ENCODE measurements at regions not wholly inside any gene's neighbourhood (a gene's known extent, or its start where the extent isn't known, plus 50 kb on each side); places are given as distances from the start of the nearest gene placed in this dataset.

DNA sequence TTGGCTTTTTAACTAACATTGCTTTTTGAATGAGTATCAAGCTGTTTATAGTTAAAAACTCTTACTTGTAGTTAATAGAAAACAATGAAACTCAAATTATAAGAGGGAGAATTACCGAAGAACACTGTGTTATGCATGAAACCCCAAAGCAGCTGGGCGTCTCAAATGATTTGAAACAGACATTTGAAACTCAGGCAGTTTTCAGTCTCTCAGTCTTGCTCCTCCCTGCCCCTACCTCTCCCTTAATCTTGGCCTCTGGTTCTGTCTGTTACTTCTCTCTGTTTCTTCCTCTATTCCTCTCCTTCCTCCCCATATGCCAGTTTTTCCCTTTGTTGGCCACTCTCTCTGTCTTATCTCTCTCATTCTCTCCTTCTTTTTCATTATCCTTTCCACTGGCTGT is 118.3 kb upstream of the SYNPR start:
- intact Hi-C loops (cut with DNase I) = loop anchor here in 1 of 2 donors (5.0 kb wide), 1 partner anchor 113 kb away; no protein-coding TSS in a partner anchor
- no peak for DNase-seq (ENCODE audit: low spot score)

DNA sequence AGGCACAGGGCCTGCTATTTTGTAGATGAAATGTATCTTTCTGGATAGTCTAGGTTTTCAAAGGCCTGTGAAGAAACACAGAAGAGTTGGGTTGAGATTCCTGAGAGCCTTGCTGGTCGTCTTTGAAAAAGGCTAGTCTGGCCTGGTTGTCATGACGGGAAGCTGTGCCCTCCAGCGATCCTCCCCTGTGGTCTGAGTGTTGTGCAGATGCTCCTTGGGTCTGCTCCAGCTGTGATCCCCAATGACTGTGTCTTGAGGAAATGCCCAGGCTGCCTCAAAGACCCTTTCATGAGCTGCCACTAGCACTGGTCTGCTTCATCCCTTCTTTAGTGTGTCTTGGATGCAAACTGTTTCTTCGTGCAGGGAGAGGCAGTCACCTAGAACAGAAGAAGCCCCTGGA is 111.0 kb upstream of the SYNPR start:
- intact Hi-C loops (cut with DNase I) = no loop called here
- no peak for DNase-seq (ENCODE audit: low spot score)

DNA sequence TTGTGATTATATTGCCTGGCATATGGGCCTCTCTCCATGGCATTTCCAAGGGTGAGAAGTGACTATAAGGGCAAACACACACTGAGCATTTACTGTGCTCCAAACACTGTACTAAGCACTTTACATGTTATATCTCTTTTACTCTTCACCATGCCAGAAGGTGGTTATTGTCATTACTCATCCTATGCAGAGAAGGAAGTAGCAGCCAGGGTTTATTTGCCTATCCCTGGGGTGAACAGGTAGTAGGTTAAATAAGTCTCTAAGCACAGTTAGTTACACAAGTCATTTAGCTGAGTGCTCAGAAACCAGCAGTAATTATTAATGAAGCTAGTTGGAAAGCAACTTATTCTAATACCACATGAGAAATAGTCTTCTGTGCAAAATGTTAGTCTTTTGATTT is 109.9 kb upstream of the SYNPR start:
- no peak for DNase-seq (ENCODE audit: low spot score)
- intact Hi-C loops (cut with DNase I) = no loop called here

DNA sequence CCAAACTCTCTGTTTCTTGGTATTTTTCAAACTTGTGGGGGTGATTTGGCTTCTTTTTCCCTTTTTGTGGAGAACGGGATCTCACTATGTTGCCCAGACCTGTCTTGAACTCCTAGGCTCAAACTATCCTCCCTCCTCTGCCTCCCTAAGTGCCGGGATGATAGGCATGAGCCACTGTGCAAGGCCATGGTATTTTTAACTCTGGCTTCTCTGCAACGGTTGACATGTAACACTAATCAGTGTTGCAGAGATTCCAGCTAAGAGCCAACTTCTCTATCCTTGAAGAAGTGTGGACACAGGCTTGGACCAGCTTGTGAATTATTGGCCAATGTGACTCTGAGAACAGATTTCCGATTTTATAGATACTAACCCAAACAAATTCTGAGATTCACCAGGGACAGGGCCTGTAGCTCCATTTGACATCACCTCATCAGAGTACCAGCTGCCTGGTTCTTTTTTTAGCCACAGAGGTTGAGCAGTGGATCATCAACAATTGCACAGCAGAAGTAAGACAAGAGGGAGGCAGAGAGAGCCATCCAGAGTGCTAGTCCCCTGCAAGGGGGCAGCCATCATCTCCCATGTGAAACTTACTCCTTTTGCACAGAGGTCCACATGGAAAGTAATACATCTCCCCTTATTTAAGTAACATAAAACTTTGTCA is 98.1 kb upstream of the SYNPR start:
- intact Hi-C loops (cut with DNase I) = no loop called here
- no peak for DNase-seq (ENCODE audit: low spot score)

DNA sequence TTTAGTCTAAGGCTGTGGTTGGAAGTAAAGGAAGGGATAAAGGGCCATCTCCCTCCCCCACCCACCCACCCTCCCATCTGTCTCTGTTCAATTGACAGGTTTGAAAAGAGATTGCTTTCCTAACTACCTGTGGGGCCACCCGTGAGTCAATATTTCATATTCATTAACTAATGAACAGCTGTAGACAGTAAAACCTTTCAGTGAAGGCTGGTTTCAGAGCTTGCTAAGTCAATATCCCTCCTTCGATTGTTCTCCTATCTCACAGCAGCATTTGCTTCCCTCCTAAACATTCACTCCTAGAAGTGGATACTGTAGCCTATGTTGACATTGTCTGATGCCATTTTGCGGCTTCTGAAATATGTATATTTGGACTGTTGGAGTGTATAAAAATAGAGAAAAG is 85.9 kb upstream of the SYNPR start:
- intact Hi-C loops (cut with DNase I) = no loop called here
- DNase-seq (ENCODE audit: low spot score) = no peak

DNA sequence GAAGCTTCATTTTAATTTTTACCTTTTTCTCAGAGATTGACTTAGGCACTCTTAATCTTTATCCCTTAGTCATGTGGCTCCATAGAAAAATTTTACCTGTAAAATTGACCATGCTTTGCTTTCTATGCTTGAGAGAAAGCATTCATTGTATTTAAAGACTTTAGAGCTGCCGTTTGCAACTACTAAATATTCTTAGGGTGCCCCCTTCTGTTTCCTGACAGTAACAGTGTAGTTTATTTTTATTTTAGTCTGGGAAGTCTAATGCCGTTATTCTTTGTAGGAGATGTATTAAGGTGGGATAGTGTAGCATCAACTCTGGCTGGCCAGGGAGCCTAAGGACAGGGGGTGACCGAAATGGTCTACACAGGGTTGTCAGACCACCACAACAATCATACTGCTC is 84.5 kb upstream of the SYNPR start:
- DNase-seq (ENCODE audit: low spot score) = no peak
- intact Hi-C loops (cut with DNase I) = no loop called here

DNA sequence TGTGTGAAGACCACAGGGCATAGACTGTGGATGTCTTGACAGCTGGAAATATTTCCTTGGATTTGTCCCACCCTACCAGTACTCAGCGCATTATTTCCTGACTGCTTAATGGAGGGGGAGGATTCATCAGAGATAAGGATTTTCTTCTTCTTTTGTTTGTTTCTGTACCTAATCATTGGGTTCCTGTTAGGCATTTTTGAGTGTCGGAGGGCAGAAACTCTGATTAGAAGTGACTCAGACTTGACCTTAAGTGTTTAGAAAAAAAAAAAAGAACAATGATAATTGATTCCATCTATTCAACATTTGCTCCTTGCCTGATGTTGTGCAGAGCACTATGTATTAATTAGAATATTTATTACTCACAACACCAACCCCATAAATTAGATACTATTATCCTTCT is 78.5 kb upstream of the SYNPR start:
- intact Hi-C loops (cut with DNase I) = no loop called here
- DNase-seq (ENCODE audit: low spot score) = no peak

DNA sequence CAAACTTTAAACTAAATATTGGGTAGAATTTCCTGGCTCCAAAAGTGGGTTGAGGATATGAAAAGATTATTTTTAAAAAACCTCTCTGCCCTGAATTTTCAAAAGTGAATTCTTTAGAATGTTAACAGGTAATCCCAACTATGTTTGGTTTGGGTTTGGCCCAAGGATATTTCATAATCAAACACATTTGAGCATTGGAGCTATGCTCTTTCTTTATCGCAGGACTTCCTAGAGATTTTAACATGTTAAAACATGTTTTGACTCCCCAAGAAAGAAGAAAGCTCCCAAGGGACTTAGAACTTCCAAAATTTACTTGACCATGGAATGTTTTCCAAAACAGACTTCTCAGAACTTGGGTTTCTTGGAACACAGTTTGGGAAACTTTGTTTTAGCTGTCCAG is 75.6 kb upstream of the SYNPR start:
- DNase-seq (ENCODE audit: low spot score) = no peak
- intact Hi-C loops (cut with DNase I) = no loop called here

DNA sequence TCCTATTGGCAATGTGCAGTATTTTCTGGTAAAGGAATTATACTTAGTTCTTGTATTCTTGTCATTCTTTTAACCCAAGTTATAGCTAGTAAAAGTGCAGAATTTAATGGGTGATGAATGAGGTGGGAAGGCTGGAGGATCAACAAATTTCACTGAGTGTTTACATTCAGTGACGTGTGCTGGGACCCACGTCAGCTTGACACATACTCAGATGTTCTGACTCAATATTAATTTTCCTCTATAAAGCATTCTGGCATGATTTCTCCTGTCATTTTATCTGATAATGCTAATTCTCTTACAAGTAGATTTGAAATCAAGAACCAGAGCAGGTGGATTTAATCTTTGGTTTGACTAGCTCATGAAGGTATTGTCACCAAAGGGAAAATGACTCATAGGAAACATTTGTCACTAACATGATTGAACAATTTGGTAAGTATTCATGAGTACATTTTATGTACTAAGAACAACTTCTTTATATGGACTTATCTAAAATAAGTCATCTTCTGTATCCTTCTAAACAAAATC is 71.0 kb upstream of the SYNPR start:
- no peak for DNase-seq (ENCODE audit: low spot score)
- intact Hi-C loops (cut with DNase I) = no loop called here

DNA sequence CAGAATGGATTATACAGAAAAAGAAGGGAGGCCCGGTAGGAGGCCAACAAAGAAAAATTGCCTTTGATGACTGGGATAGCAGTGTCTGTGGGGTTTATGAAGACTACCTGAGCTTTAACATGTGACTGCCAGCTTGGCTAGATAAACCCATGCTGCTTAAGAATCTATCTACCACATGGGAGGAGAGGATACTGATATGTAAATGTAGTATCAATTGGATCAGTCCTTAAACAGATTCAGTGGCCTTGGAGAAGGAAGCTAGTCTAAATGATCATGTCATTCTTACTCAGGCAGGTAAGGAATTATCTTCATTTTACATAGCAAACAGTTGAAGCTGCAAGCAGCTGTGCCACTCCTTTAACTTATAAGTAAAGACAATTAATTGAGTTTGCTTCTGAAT is 50.0 kb upstream of the SYNPR start:
- intact Hi-C loops (cut with DNase I) = loop anchor here in 1 of 2 donors (10.0 kb wide), 1 partner anchor 603 kb away; no protein-coding TSS in a partner anchor
- no peak for DNase-seq (ENCODE audit: low spot score)
